Ishikawa (cell line): ENCODE measurements at regions not wholly inside any gene's neighbourhood (a gene's known extent, or its start where the extent isn't known, plus 50 kb on each side); places are given as distances from the start of the nearest gene placed in this dataset.

Experiments used
- CEBPB ChIP-seq: IDR thresholded peaks from 2 replicates; pipeline ENCODE4 v1.6.1; 2012
- CREB1 ChIP-seq: IDR thresholded peaks from 2 replicates; pipeline ENCODE4 v1.6.1; 2012; ENCODE audit warnings: low read depth
- EGR1 ChIP-seq: IDR thresholded peaks from 2 replicates; pipeline ENCODE4 v1.6.1; 2012
- EP300 ChIP-seq: IDR thresholded peaks from 2 replicates; pipeline ENCODE4 v1.6.1; 2012; ENCODE audit warnings: borderline replicate concordance
- FOXM1 ChIP-seq: IDR thresholded peaks from 2 replicates; pipeline ENCODE4 v1.6.1; 2012; ENCODE audit warnings: low read depth, borderline replicate concordance
- MAX ChIP-seq: IDR thresholded peaks from 2 replicates; pipeline ENCODE4 v1.6.1; 2012
- NFIC ChIP-seq: IDR thresholded peaks from 2 replicates; pipeline ENCODE4 v1.6.1; 2012
- RAD21 ChIP-seq: IDR thresholded peaks from 2 replicates; pipeline ENCODE4 v1.6.1; 2012; ENCODE audit warnings: low read depth
- REST ChIP-seq: IDR thresholded peaks from 2 replicates; pipeline ENCODE4 v1.6.1; 2012; ENCODE audit warnings: low read depth, mild to moderate bottlenecking
- TAF1 ChIP-seq: IDR thresholded peaks from 2 replicates; pipeline ENCODE4 v1.6.1; 2012; ENCODE audit warnings: low read depth, mild to moderate bottlenecking
- TCF12 ChIP-seq: IDR thresholded peaks from 2 replicates; pipeline ENCODE4 v1.6.1; 2012; ENCODE audit warnings: low read depth
- TEAD4 ChIP-seq: IDR thresholded peaks from 2 replicates; pipeline ENCODE4 v1.6.1; 2012
- USF1 ChIP-seq: IDR thresholded peaks from 2 replicates; pipeline ENCODE4 v1.6.1; 2012
- YY1 ChIP-seq: IDR thresholded peaks from 2 replicates; pipeline ENCODE4 v1.6.1; 2012; ENCODE audit warnings: low read depth
- ZBTB7A ChIP-seq: IDR thresholded peaks from 2 replicates; pipeline ENCODE4 v1.6.1; 2012; ENCODE audit warnings: low read depth

- TF ChIP-seq TAF1 (no peak), RAD21 (no peak), NFIC (no peak), CREB1 (no peak), EGR1 (no peak), FOXM1 (no peak), TEAD4 (no peak), MAX (no peak), CEBPB (no peak), TCF12 (no peak)
Measured at GRCh38 chr12:113720629-113721028, 245.5 kb downstream of the RBM19 start.

- TF ChIP-seq MAX (no peak), CREB1 (no peak), TAF1 (no peak), FOXM1 (no peak), TEAD4 (no peak), NFIC (no peak), TCF12 (no peak), RAD21 (no peak), REST (no peak), CEBPB (no peak), EGR1 (no peak), YY1 (no peak), ZBTB7A (no peak), EP300 (no peak)
Measured at GRCh38 chr12:113719911-113720591, 246.1 kb downstream of the RBM19 start.

- TF ChIP-seq RAD21: no peak
- TF ChIP-seq TCF12: no peak
- no peak for TF ChIP-seq TAF1
- TF ChIP-seq REST: no peak
- no peak for TF ChIP-seq YY1
- TF ChIP-seq EP300: no peak
- no peak for TF ChIP-seq EGR1
Measured at GRCh38 chr12:113713156-113713555, 241.5 kb upstream of the LHX5 start.

GRCh38 chr12:113712481-113712880, 240.8 kb upstream of the LHX5 start:
- no peak for TF ChIP-seq MAX
- TF ChIP-seq FOXM1: no peak
- TF ChIP-seq CEBPB: no peak
- TF ChIP-seq YY1: no peak
- no peak for TF ChIP-seq TCF12
- TF ChIP-seq EGR1: no peak
- TF ChIP-seq EP300: no peak
- no peak for TF ChIP-seq CREB1
- no peak for TF ChIP-seq REST
- TF ChIP-seq USF1: no peak
- TF ChIP-seq TAF1: no peak
- TF ChIP-seq RAD21: no peak
- TF ChIP-seq TEAD4: no peak
- no peak for TF ChIP-seq ZBTB7A
- TF ChIP-seq NFIC: no peak

GRCh38 chr12:113710216-113710615, 238.5 kb upstream of the LHX5 start:
- no peak for TF ChIP-seq RAD21
